Upper lobe of right lung (tissue), 1 donor: ENCODE measurements at regions not wholly inside any gene's neighbourhood (a gene's known extent, or its start where the extent isn't known, plus 50 kb on each side); places are given as distances from the start of the nearest gene placed in this dataset.

Experiments
- ATAC-seq: fragments of 200-7000 bp; cut with Tn5 transposase; one replicate; pipeline ENCODE4 v1.9.1; 2020; ENCODE audit warnings: mild to moderate bottlenecking, moderate library complexity
- DNase-seq: peaks from one replicate; pipeline ENCODE4 v3.0.0-alpha.2; 2020
- H3K27ac ChIP-seq: fragments of 200-600 bp; one replicate; pipeline ENCODE4 v1.8.0; 2022
- H3K27me3 ChIP-seq: fragments of 200-600 bp; one replicate; pipeline ENCODE4 v1.8.0; 2022; ENCODE audit warnings: mild to moderate bottlenecking
- H3K36me3 ChIP-seq: fragments of 200-600 bp; one replicate; pipeline ENCODE4 v1.8.0; 2022
- H3K4me1 ChIP-seq: fragments of 200-600 bp; one replicate; pipeline ENCODE4 v1.8.0; 2022
- H3K4me3 ChIP-seq: fragments of 200-600 bp; one replicate; pipeline ENCODE4 v1.8.0; 2022; ENCODE audit warnings: mild to moderate bottlenecking
- H3K9me3 ChIP-seq: fragments of 200-600 bp; one replicate; pipeline ENCODE4 v1.8.0; 2022
- intact Hi-C: fragments of 100-400 bp; cut with DNase I; formaldehyde crosslinking; loops from one replicate; pipeline ENCODE4 v1.11.0; 2022
- TF ChIP-seq, protein P1 (sequence below): fragments of 200-600 bp; IDR thresholded peaks from one replicate; pipeline ENCODE4 v1.8.0; 2022; ENCODE audit warnings: antibody characterized with exemption
- donor health status: DM: no; HTN: yes; CAD: no; lungs with severe emphysema.

DNA sequence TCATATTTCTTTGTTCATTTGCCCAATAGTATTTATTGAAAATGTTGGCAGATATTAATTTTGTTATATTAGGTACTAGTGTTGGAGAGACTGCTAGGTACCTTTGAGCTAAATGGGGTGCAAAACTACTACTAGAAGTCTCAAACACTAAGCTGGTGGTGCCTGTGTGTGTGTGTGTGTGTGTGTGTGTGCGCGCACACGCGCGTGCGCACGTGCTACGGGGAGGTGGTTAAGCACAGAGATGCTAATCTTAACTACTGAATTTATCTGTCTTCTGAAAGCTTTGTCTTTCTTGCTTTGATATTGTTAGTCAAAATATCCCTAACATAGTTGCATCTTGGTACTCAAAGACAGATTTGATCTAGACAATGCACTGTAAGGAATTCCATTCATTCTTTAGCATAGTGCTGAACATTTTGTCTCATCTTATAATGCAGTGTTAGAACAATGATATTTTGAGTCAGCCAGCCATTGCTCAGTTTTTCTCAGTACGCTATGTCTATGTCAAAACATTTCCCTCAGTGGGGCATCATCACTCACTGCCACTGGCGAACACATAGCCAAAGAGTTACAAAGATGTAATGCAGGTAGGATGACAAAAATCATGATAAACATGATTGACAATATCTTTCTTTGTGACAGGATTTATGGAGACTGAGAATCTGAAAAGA lies 396.0 kb upstream of the RGPD4 start:
- no peaks in the 10 kb centered on the region for H3K27me3 ChIP-seq
- no peaks in the 10 kb centered on the region for H3K4me1 ChIP-seq
- H3K27ac ChIP-seq: no peak overlapping the region
- DNase-seq (no peak), ATAC-seq (no peak)
- TF ChIP-seq, protein P1, sequence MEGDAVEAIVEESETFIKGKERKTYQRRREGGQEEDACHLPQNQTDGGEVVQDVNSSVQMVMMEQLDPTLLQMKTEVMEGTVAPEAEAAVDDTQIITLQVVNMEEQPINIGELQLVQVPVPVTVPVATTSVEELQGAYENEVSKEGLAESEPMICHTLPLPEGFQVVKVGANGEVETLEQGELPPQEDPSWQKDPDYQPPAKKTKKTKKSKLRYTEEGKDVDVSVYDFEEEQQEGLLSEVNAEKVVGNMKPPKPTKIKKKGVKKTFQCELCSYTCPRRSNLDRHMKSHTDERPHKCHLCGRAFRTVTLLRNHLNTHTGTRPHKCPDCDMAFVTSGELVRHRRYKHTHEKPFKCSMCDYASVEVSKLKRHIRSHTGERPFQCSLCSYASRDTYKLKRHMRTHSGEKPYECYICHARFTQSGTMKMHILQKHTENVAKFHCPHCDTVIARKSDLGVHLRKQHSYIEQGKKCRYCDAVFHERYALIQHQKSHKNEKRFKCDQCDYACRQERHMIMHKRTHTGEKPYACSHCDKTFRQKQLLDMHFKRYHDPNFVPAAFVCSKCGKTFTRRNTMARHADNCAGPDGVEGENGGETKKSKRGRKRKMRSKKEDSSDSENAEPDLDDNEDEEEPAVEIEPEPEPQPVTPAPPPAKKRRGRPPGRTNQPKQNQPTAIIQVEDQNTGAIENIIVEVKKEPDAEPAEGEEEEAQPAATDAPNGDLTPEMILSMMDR: no peak
- no peaks in the 10 kb centered on the region for H3K9me3 ChIP-seq
- H3K4me3 ChIP-seq: no peak overlapping the region
- H3K36me3 ChIP-seq: no peaks in the 10 kb centered on the region
- intact Hi-C loops: no loop called here

DNA sequence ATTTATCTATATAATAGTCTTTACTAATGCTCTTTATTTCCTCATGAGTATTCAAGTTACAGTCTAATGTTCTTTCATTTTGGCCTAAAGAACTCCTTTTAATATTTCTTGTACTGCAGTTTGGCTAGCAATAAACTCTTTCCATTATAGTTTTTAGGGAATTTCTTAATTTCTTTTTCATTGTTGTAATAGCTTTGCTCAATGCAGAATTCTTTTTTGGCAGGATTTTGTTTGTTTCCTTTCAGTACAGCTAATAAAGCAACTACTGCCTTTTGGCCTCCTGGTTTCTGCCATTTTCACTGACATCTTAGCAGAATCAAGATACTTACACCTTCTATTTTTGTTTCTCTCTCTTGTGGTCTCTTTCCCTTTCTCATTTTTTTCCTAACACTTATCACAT lies 390.4 kb upstream of the RGPD4 start:
- no peaks in the 10 kb centered on the region for H3K4me1 ChIP-seq
- no peak for ATAC-seq

DNA sequence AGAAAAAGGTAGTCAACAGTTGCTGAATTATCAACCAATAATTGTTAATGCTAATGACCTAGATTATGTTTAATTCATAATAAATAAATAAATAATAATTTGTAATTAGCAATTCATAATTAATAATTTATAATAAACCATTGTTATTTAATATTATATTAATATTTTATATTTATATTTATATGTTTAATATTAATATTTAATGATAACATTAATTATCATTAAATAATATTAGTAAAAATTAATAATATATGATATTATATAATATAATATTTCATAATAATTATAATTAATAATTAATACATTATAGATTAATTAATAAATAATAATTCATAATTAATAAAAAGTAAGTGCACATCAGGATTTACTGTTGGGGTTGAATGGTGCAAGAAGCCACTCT lies 389.4 kb upstream of the RGPD4 start:
- ATAC-seq: no peak
- no peaks in the 10 kb centered on the region for H3K27me3 ChIP-seq
- intact Hi-C loops: no loop called here
- H3K4me3 ChIP-seq: no peak overlapping the region
- TF ChIP-seq, protein P1: no peak
- no peaks in the 10 kb centered on the region for H3K36me3 ChIP-seq
- no peak for DNase-seq
- no peaks in the 10 kb centered on the region for H3K4me1 ChIP-seq
- H3K27ac ChIP-seq: no peak overlapping the region
- H3K9me3 ChIP-seq: no peaks in the 10 kb centered on the region

More for the DNA sequence above, 390.4 kb upstream of the RGPD4 start:
- no peak overlapping the region for H3K27ac ChIP-seq
- no peaks in the 10 kb centered on the region for H3K27me3 ChIP-seq
- TF ChIP-seq, protein P1: no peak
- no peak for DNase-seq
- no peaks in the 10 kb centered on the region for H3K36me3 ChIP-seq
- no peak overlapping the region for H3K4me3 ChIP-seq
- H3K9me3 ChIP-seq: no peaks in the 10 kb centered on the region
- intact Hi-C loops: no loop called here

DNA sequence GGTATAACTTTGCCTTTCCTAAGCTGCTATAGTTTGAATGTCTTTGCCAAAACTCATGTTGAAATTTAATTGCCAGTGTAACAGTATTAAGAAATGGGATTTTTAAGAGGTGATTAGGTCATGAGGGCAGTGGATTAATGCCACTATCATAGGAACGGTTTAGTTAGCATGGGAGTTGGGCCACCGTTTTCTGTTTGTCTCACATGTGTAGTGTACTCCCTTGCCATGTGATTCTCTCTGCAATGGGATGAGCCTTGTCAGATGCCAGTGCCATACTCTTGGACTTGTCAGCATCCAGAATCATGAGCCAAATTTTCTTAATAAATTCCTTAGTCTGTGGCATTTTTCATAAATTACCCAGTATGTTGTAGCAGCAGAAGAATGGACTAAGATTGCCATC lies 388.9 kb upstream of the RGPD4 start:
- Histone ChIP-seq H3K27ac (no peak overlapping the region), H3K9me3 (no peaks in the 10 kb centered on the region), H3K4me3 (no peak overlapping the region), H3K27me3 (no peaks in the 10 kb centered on the region), H3K4me1 (no peaks in the 10 kb centered on the region), H3K36me3 (no peaks in the 10 kb centered on the region)
- TF ChIP-seq, protein P1: no peak
- intact Hi-C loops: no loop called here
- DNase-seq (no peak), ATAC-seq (no peak)

DNA sequence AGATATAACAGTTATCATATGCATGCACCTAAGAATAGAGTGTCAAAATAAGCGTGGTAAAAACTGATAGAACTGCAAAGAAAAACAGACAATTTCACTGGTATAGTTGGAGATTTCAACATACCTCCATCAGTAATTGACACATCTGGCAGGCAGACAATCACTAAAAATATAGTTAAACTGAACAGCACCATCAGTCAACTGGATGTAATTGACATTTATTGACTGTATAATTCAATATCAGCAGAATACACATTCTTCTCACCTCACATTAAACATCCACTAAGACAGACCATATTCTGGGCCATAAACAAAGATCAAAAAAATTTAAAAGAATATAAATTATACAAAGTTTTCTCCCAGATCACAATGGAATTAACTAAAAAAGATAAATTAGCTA lies 378.5 kb upstream of the RGPD4 start:
- DNase-seq: no peak
- intact Hi-C loops: no loop called here
- H3K36me3 ChIP-seq: no peaks in the 10 kb centered on the region
- TF ChIP-seq, protein P1: no peak
- H3K9me3 ChIP-seq: no peaks in the 10 kb centered on the region
- no peak for ATAC-seq
- H3K27me3 ChIP-seq: no peaks in the 10 kb centered on the region
- no peak overlapping the region for H3K4me3 ChIP-seq
- no peaks in the 10 kb centered on the region for H3K4me1 ChIP-seq
- no peak overlapping the region for H3K27ac ChIP-seq

DNA sequence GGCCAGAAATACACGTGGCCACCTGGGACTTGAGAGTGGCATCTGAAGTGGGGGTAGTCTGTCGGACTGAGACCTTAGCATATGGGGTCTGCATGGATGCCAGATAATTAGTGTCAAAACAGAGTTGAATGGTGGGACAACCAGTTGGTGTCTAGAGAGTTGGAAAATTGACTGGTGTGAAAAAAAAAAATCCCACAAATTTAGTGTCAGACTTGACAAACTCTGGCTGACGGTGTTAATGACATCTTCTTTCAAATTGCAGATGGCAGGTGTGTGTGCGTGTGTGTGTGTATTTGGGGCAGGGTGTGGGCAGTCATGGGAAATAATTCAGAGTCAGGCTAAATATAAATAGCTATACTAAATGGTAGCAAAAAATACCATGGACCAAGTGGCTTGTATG lies 365.4 kb upstream of the RGPD4 start:
- no peak for DNase-seq
- H3K36me3 ChIP-seq: no peaks in the 10 kb centered on the region

More for the DNA sequence above, 365.4 kb upstream of the RGPD4 start:
- TF ChIP-seq, protein P1: no peak
- Histone ChIP-seq H3K27ac (no peak overlapping the region), H3K27me3 (no peaks in the 10 kb centered on the region), H3K4me3 (no peak overlapping the region), H3K9me3 (no peaks in the 10 kb centered on the region), H3K4me1 (no peaks in the 10 kb centered on the region)
- no peak for ATAC-seq
- intact Hi-C loops: no loop called here
